Left ventricle myocardium inferior (tissue), 1 donor: ENCODE measurements at regions not wholly inside any gene's neighbourhood (a gene's known extent, or its start where the extent isn't known, plus 50 kb on each side); places are given as distances from the start of the nearest gene placed in this dataset.

Source experiments
- DNase-seq: peaks from one replicate; pipeline ENCODE4 v3.0.0-alpha.2; 2020
- H3K27ac ChIP-seq: fragments of 200-600 bp; replicated peaks from 2 replicates; pipeline ENCODE4 v1.8.0; 2021
- H3K27me3 ChIP-seq: fragments of 200-600 bp; 2 replicates; pipeline ENCODE4 v1.8.0; 2021; ENCODE audit warnings: low read depth
- H3K36me3 ChIP-seq: fragments of 200-600 bp; 2 replicates; pipeline ENCODE4 v1.8.0; 2021
- H3K4me1 ChIP-seq: fragments of 200-600 bp; 2 replicates; pipeline ENCODE4 v1.8.0; 2021
- H3K4me3 ChIP-seq: fragments of 200-600 bp; 2 replicates; pipeline ENCODE4 v1.8.0; 2021; ENCODE audit warnings: mild to moderate bottlenecking, moderate library complexity
- H3K9me3 ChIP-seq: fragments of 200-600 bp; replicated peaks from 2 replicates; pipeline ENCODE4 v1.8.0; 2021
- CTCF ChIP-seq: fragments of 200-600 bp; IDR thresholded peaks from 2 replicates; pipeline ENCODE4 v1.8.0; 2021; ENCODE audit warnings: antibody characterized with exemption, mild to moderate bottlenecking, borderline replicate concordance
- intact Hi-C: fragments of 100-400 bp; cut with micrococcal nuclease; formaldehyde crosslinking; loops from one replicate; pipeline ENCODE4 v1.11.0; 2022
- donor health status: DM: no; HTN: yes; CAD: no; lungs with severe emphysema.

GRCh38 chr10:65742906-65743305 lies 1182.9 kb upstream of the LRRTM3 start:
- Histone ChIP-seq H3K27me3 (no peaks in the 10 kb centered on the region), H3K4me1 (no peaks in the 10 kb centered on the region), H3K27ac (no peak overlapping the region), H3K4me3 (no peak overlapping the region), H3K36me3 (no peaks in the 10 kb centered on the region), H3K9me3 (no peaks in the 10 kb centered on the region)
- TF ChIP-seq CTCF, result no peak
- intact Hi-C loops, result no loop called here
- DNase-seq, result no peak

GRCh38 chr10:65751218-65751617 lies 1174.6 kb upstream of the LRRTM3 start:
- Histone ChIP-seq H3K9me3 (no peaks in the 10 kb centered on the region), H3K4me1 (no peaks in the 10 kb centered on the region), H3K4me3 (no peak overlapping the region), H3K36me3 (no peaks in the 10 kb centered on the region), H3K27ac (no peak overlapping the region), H3K27me3 (no peaks in the 10 kb centered on the region)
- no peak for DNase-seq
- intact Hi-C loops, result no loop called here
- no peak for TF ChIP-seq CTCF

GRCh38 chr10:65751896-65752295 lies 1173.9 kb upstream of the LRRTM3 start:
- no peak for TF ChIP-seq CTCF
- Histone ChIP-seq H3K4me3 (no peak overlapping the region), H3K4me1 (no peaks in the 10 kb centered on the region), H3K27ac (no peak overlapping the region), H3K36me3 (no peaks in the 10 kb centered on the region), H3K9me3 (no peaks in the 10 kb centered on the region), H3K27me3 (no peaks in the 10 kb centered on the region)
- DNase-seq, result no peak
- intact Hi-C loops, result no loop called here

GRCh38 chr10:65753532-65753931 lies 1172.3 kb upstream of the LRRTM3 start:
- no peaks in the 10 kb centered on the region for H3K9me3 ChIP-seq
- intact Hi-C loops, result no loop called here
- TF ChIP-seq CTCF, result no peak
- no peak for DNase-seq
- H3K36me3 ChIP-seq, result no peaks in the 10 kb centered on the region
- no peaks in the 10 kb centered on the region for H3K4me1 ChIP-seq
- no peak overlapping the region for H3K4me3 ChIP-seq
- no peak overlapping the region for H3K27ac ChIP-seq
- no peaks in the 10 kb centered on the region for H3K27me3 ChIP-seq

GRCh38 chr10:65754112-65754511 lies 1171.7 kb upstream of the LRRTM3 start:
- H3K4me1 ChIP-seq, result no peaks in the 10 kb centered on the region
- H3K36me3 ChIP-seq, result no peaks in the 10 kb centered on the region
- no peak for DNase-seq
- no peak overlapping the region for H3K27ac ChIP-seq
- TF ChIP-seq CTCF, result no peak
- no peaks in the 10 kb centered on the region for H3K9me3 ChIP-seq
- no peaks in the 10 kb centered on the region for H3K27me3 ChIP-seq
- intact Hi-C loops, result no loop called here
- H3K4me3 ChIP-seq, result no peak overlapping the region

- no peaks in the 10 kb centered on the region for H3K9me3 ChIP-seq
- no peak for TF ChIP-seq CTCF
- H3K36me3 ChIP-seq, result no peaks in the 10 kb centered on the region
- no peak for DNase-seq
- no peaks in the 10 kb centered on the region for H3K27me3 ChIP-seq
- no peak overlapping the region for H3K27ac ChIP-seq
- intact Hi-C loops, result no loop called here
- H3K4me1 ChIP-seq, result no peaks in the 10 kb centered on the region
- H3K4me3 ChIP-seq, result no peak overlapping the region
Observed at GRCh38 chr10:65762311-65762710, 1163.5 kb upstream of the LRRTM3 start.
